ENCODE measurements at regions not wholly inside any gene's neighbourhood (a gene's known extent, or its start where the extent isn't known, plus 50 kb on each side); places are given as distances from the start of the nearest gene placed in this dataset.

- TF ChIP-seq, protein P1, sequence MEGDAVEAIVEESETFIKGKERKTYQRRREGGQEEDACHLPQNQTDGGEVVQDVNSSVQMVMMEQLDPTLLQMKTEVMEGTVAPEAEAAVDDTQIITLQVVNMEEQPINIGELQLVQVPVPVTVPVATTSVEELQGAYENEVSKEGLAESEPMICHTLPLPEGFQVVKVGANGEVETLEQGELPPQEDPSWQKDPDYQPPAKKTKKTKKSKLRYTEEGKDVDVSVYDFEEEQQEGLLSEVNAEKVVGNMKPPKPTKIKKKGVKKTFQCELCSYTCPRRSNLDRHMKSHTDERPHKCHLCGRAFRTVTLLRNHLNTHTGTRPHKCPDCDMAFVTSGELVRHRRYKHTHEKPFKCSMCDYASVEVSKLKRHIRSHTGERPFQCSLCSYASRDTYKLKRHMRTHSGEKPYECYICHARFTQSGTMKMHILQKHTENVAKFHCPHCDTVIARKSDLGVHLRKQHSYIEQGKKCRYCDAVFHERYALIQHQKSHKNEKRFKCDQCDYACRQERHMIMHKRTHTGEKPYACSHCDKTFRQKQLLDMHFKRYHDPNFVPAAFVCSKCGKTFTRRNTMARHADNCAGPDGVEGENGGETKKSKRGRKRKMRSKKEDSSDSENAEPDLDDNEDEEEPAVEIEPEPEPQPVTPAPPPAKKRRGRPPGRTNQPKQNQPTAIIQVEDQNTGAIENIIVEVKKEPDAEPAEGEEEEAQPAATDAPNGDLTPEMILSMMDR (conservative IDR thresholded peaks at IDR 0.05; ENCODE audit: low read length): no peak
- no peak for TF ChIP-seq EZH2phosphoT487 (IDR thresholded peaks at IDR 0.05; ENCODE audit: borderline replicate concordance)
These were observed 279.8 kb downstream of the ARRDC4 start for GRCh38 chr15:98240303-98240702.

Measured in Loucy (cell line).